ENCODE measurements at regions not wholly inside any gene's neighbourhood (a gene's known extent, or its start where the extent isn't known, plus 50 kb on each side); places are given as distances from the start of the nearest gene placed in this dataset.

- no peaks in the 10 kb centered on the region for H3K79me2 ChIP-seq (ENCODE audit: insufficient read depth, low read depth, low read length)
- H2AFZ ChIP-seq (ENCODE audit: low read length): no peak overlapping the region
- ChIA-PET POLR2A (interaction anchor here (0.7 kb wide), 1 partner anchor 38 kb away, joined by 3 read pairs; no protein-coding TSS in a partner anchor), CTCF (ENCODE audit: unreplicated experiment) (no interaction called here)
- no peaks in the 10 kb centered on the region for H4K20me1 ChIP-seq (ENCODE audit: insufficient read depth, low read length)
- H3K4me2 ChIP-seq (ENCODE audit: low read length): no peak overlapping the region
- H3K36me3 ChIP-seq (ENCODE audit: insufficient read depth, low read length): no peaks in the 10 kb centered on the region
- TF ChIP-seq CTCF (conservative IDR thresholded peaks at IDR 0.05; ENCODE audit: low read length): no peak
- no peak for TF ChIP-seq EZH2phosphoT487 (IDR thresholded peaks at IDR 0.05; ENCODE audit: borderline replicate concordance, low read depth, low read length)
- intact Hi-C loops (cut with micrococcal nuclease; ENCODE audit: unreplicated experiment): no loop called here
- 0 out of 2 replicates have a peak, but pooled peaks cover under 1% of the 10 kb centered on the region for H3K9me3 ChIP-seq (ENCODE audit: low read length)
- H3K9me2 ChIP-seq (ENCODE audit: insufficient read depth, low read length): no peaks in the 10 kb centered on the region
- H3K4me1 ChIP-seq (ENCODE audit: insufficient read depth, low read length, poor library complexity, severe bottlenecking): no peaks in the 10 kb centered on the region
- DNase-seq (ENCODE audit: low spot score): no peak
- no peak overlapping the region for H3K27ac ChIP-seq (ENCODE audit: low read depth, low read length, poor library complexity, severe bottlenecking)
- BruUV-seq (replicated peaks): no TSS peak
- H3K4me3 ChIP-seq (ENCODE audit: low read depth, low read length, poor library complexity, severe bottlenecking): no peak overlapping the region
Measured at GRCh38 chr5:24714746-24715145, 70.0 kb upstream of the CDH10 start.

- no peaks in the 10 kb centered on the region for H4K20me1 ChIP-seq (ENCODE audit: insufficient read depth, low read length)
- no peaks in the 10 kb centered on the region for H3K9me2 ChIP-seq (ENCODE audit: insufficient read depth, low read length)
- intact Hi-C loops (cut with micrococcal nuclease; ENCODE audit: unreplicated experiment): no loop called here
- no peak overlapping the region for H3K27ac ChIP-seq (ENCODE audit: low read depth, low read length, poor library complexity, severe bottlenecking)
- H3K4me1 ChIP-seq (ENCODE audit: insufficient read depth, low read length, poor library complexity, severe bottlenecking): no peaks in the 10 kb centered on the region
- no peak overlapping the region for H2AFZ ChIP-seq (ENCODE audit: low read length)
- no peak overlapping the region for H3K4me2 ChIP-seq (ENCODE audit: low read length)
- TF ChIP-seq CTCF (conservative IDR thresholded peaks at IDR 0.05; ENCODE audit: low read length) (no peak), EZH2phosphoT487 (IDR thresholded peaks at IDR 0.05; ENCODE audit: borderline replicate concordance, low read depth, low read length) (no peak)
- no peaks in the 10 kb centered on the region for H3K79me2 ChIP-seq (ENCODE audit: insufficient read depth, low read depth, low read length)
- no peaks in the 10 kb centered on the region for H3K36me3 ChIP-seq (ENCODE audit: insufficient read depth, low read length)
- no peak for DNase-seq (ENCODE audit: low spot score)
- no peak overlapping the region for H3K4me3 ChIP-seq (ENCODE audit: low read depth, low read length, poor library complexity, severe bottlenecking)
- ChIA-PET CTCF (ENCODE audit: unreplicated experiment) (no interaction called here), POLR2A (no interaction called here)
- no TSS peak for BruUV-seq (replicated peaks)
- no peaks in the 10 kb centered on the region for H3K9me3 ChIP-seq (ENCODE audit: low read length)
Measured at GRCh38 chr5:24712947-24713346, 68.2 kb upstream of the CDH10 start.

GRCh38 chr5:24712047-24712446 is 67.3 kb upstream of the CDH10 start:
- H3K4me1 ChIP-seq (ENCODE audit: insufficient read depth, low read length, poor library complexity, severe bottlenecking): no peaks in the 10 kb centered on the region
- CTCF ChIA-PET (ENCODE audit: unreplicated experiment): no interaction called here
- no TSS peak for BruUV-seq (replicated peaks)
- no peak overlapping the region for H2AFZ ChIP-seq (ENCODE audit: low read length)
- intact Hi-C loops (cut with micrococcal nuclease; ENCODE audit: unreplicated experiment): no loop called here
- H3K27ac ChIP-seq (ENCODE audit: low read depth, low read length, poor library complexity, severe bottlenecking): no peak overlapping the region
- DNase-seq (ENCODE audit: low spot score): no peak
- no peaks in the 10 kb centered on the region for H3K9me2 ChIP-seq (ENCODE audit: insufficient read depth, low read length)
- H3K36me3 ChIP-seq (ENCODE audit: insufficient read depth, low read length): no peaks in the 10 kb centered on the region
- POLR2A ChIA-PET: no interaction called here
- no peaks in the 10 kb centered on the region for H3K9me3 ChIP-seq (ENCODE audit: low read length)
- H3K4me3 ChIP-seq (ENCODE audit: low read depth, low read length, poor library complexity, severe bottlenecking): no peak overlapping the region
- TF ChIP-seq CTCF (conservative IDR thresholded peaks at IDR 0.05; ENCODE audit: low read length): no peak
- TF ChIP-seq EZH2phosphoT487 (IDR thresholded peaks at IDR 0.05; ENCODE audit: borderline replicate concordance, low read depth, low read length): no peak
- H3K4me2 ChIP-seq (ENCODE audit: low read length): no peak overlapping the region
- H3K79me2 ChIP-seq (ENCODE audit: insufficient read depth, low read depth, low read length): no peaks in the 10 kb centered on the region
- H4K20me1 ChIP-seq (ENCODE audit: insufficient read depth, low read length): no peaks in the 10 kb centered on the region

All from OCI-LY7 (cell line).